Activated CD4-positive, alpha-beta T cell treated with anti-CD3 and anti-CD28 coated beads for 36 hours (primary cell): ENCODE measurements at regions not wholly inside any gene's neighbourhood (a gene's known extent, or its start where the extent isn't known, plus 50 kb on each side); places are given as distances from the start of the nearest gene placed in this dataset.

Source experiments
- ATAC-seq: fragments of 200-7000 bp; cut with Tn5 transposase; one replicate; pipeline ENCODE4 v1.10.0; 2021; ENCODE audit warnings: mild to moderate bottlenecking, moderate library complexity
- CTCF ChIA-PET: fragments of 350-600 bp; sonication (Branson Sonifier 250); formaldehyde crosslinking; loops from one replicate; lab custom pipeline; 2021; ENCODE audit warnings: antibody characterized with exemption; lab: Charles Lee
- POLR2A ChIA-PET: fragments of 350-600 bp; sonication (Branson Sonifier 250); formaldehyde crosslinking; loops from one replicate; lab custom pipeline; 2021; ENCODE audit warnings: antibody characterized with exemption, inconsistent platforms; lab: Charles Lee
- DNase-seq: peaks from one replicate; pipeline ENCODE4 v3.0.0-alpha.2; 2020
- H3K27ac Mint-ChIP-seq: one replicate; pipeline ENCODE4 v1.8.0; 2021; ENCODE audit warnings: mixed read lengths
- H3K27me3 Mint-ChIP-seq: one replicate; pipeline ENCODE4 v1.8.0; 2021; ENCODE audit warnings: mixed read lengths
- H3K36me3 Mint-ChIP-seq: one replicate; pipeline ENCODE4 v1.8.0; 2021; ENCODE audit warnings: low read depth, mixed read lengths
- H3K4me1 Mint-ChIP-seq: one replicate; pipeline ENCODE4 v1.8.0; 2021; ENCODE audit warnings: mixed read lengths
- H3K4me3 Mint-ChIP-seq: one replicate; pipeline ENCODE4 v1.8.0; 2021; ENCODE audit warnings: mild to moderate bottlenecking, moderate library complexity, mixed read lengths
- H3K9me3 Mint-ChIP-seq: one replicate; pipeline ENCODE4 v1.8.0; 2021; ENCODE audit warnings: low read depth, mixed read lengths
- intact Hi-C, 2 experiments: fragments of 100-400 bp; cut with DNase I in 1 of 2; cut with micrococcal nuclease in 1 of 2; formaldehyde crosslinking; loops; one replicate each; pipeline versions ENCODE4 v1.14.2 to v1.15.1; 2022 to 2024; cut with DNase I, micrococcal nuclease

DNA sequence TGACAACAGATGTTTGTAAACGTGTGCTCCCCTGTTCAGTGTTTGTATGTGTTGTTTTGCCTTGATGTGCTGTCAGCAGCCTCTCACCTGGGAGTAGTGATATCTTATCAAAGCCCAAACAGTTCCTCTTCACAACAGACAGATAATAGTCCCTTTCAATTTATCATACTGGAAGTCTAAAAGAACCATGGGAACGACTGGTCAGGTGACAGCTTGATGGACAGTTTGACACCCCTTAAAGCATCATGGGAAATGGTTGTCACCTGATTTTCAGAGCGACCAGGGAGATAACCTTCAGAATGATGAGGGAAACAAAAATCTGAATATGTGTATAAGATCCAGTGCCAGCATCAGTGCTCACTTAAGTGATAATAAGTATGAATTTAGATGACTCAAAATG, 146.3 kb upstream of the SOX2 start:
- CTCF ChIA-PET, result no interaction called here
- Mint-ChIP-seq H3K4me1 (no peaks in the 10 kb centered on the region), H3K27me3 (no peaks in the 10 kb centered on the region), H3K4me3 (no peak overlapping the region), H3K9me3 (peaks cover 2% of the 10 kb centered on the region), H3K27ac (no peak overlapping the region), H3K36me3 (no peaks in the 10 kb centered on the region)
- ATAC-seq (no peak), DNase-seq (no peak)
- POLR2A ChIA-PET, result no interaction called here
- intact Hi-C loops, result no loop called here

DNA sequence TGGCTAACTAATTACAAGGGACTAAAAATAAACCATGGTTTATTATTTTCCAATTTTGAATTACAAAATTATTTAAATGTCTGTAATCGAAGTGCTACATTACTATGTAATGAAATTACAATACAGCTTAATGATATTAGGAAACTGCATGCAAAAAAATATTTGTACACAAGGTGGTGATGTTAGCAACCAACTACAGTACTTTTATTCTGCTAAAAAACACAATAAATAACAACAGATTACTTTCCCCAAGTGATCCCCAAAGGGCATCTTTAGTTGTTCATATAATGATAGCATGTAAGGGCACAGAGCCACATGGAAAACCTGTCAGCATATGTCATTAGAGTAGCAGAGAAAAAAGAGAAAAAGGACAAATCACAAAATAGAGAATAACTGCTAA, 147.5 kb upstream of the SOX2 start:
- intact Hi-C loops, result no loop called here
- Mint-ChIP-seq H3K36me3 (no peaks in the 10 kb centered on the region), H3K9me3 (no peaks in the 10 kb centered on the region), H3K27ac (no peak overlapping the region), H3K4me1 (no peaks in the 10 kb centered on the region), H3K4me3 (no peak overlapping the region), H3K27me3 (no peaks in the 10 kb centered on the region)
- CTCF ChIA-PET, result interaction anchor here (0.6 kb wide), 1 partner anchor 1634 kb away, joined by 3 read pairs; no protein-coding TSS in a partner anchor
- ATAC-seq (no peak), DNase-seq (no peak)
- POLR2A ChIA-PET, result interaction anchor here (0.6 kb wide), 1 partner anchor 1105 kb away, joined by 3 read pairs; no protein-coding TSS in a partner anchor

- POLR2A ChIA-PET, result no interaction called here
- H3K36me3 Mint-ChIP-seq, result no peaks in the 10 kb centered on the region
- intact Hi-C loops, result no loop called here
Observed at GRCh38 chr3:181561139-181562031, 150.3 kb upstream of the SOX2 start.

GRCh38 chr3:181558870-181559269, 152.9 kb upstream of the SOX2 start:
- no peaks in the 10 kb centered on the region for H3K4me1 Mint-ChIP-seq
- no peak for ATAC-seq
- no peaks in the 10 kb centered on the region for H3K9me3 Mint-ChIP-seq
- ChIA-PET CTCF (no interaction called here), POLR2A (no interaction called here)
- no peaks in the 10 kb centered on the region for H3K36me3 Mint-ChIP-seq
- no peak overlapping the region for H3K4me3 Mint-ChIP-seq
- H3K27me3 Mint-ChIP-seq, result no peaks in the 10 kb centered on the region
- H3K27ac Mint-ChIP-seq, result no peak overlapping the region
- intact Hi-C loops, result no loop called here
- DNase-seq, result no peak

More at GRCh38 chr3:181561139-181562031, 150.3 kb upstream of the SOX2 start:
- CTCF ChIA-PET, result no interaction called here
- DNase-seq (no peak), ATAC-seq (no peak)
- Mint-ChIP-seq H3K4me3 (no peak overlapping the region), H3K27me3 (no peaks in the 10 kb centered on the region), H3K27ac (no peak overlapping the region), H3K4me1 (no peaks in the 10 kb centered on the region), H3K9me3 (no peaks in the 10 kb centered on the region)

DNA sequence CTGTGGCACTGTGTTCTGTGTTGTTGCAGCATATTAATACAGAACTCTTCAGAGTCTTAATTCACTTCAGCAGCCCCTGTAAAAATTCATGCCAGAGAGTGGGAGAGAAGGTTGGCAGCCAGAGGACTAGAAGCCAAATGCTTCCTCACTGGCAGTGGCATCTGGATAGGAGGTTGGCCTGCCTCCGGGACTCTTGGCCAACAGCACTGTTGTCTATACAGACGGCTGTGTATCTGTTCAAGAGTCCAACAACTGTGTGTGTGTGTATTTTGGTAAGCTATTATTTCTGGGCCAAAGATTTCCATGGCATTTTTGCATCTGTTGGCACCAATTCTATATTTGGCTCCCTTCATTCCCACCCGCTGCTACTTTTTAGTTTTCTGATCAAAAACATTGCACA, 156.0 kb upstream of the SOX2 start:
- intact Hi-C loops, result no loop called here
- H3K4me1 Mint-ChIP-seq, result no peaks in the 10 kb centered on the region
- CTCF ChIA-PET, result no interaction called here
- H3K4me3 Mint-ChIP-seq, result no peak overlapping the region
- no peaks in the 10 kb centered on the region for H3K27me3 Mint-ChIP-seq
- no peak for ATAC-seq
- no peaks in the 10 kb centered on the region for H3K36me3 Mint-ChIP-seq
- POLR2A ChIA-PET, result no interaction called here
- H3K9me3 Mint-ChIP-seq, result no peaks in the 10 kb centered on the region
- DNase-seq, result no peak
- H3K27ac Mint-ChIP-seq, result no peak overlapping the region

DNA sequence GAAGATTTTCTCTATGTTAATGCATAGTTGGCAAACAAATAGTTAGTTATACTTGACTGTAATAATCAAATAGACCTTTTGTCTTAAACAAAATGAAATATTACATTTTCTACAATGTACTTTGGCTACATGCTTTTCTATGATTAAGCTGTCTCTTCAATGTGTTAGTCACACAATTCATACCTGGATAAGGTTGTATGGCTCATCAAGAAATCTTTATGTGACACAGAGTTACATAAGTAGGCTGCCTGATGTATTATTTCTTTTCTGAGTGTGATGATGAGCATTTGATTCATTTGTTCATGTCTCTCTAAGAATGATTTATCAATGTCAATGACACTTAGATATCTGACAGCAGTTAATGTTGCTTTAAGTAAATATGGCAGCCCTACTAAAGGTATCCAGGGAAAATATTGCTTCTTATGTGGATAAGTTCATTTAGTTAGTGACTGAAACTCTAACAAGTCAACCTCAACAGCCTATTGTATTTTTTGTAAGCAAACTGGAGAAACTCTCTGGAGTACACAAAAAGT, 157.4 kb upstream of the SOX2 start:
- H3K36me3 Mint-ChIP-seq, result no peaks in the 10 kb centered on the region
- intact Hi-C loops, result no loop called here
- no peaks in the 10 kb centered on the region for H3K27me3 Mint-ChIP-seq
- no peaks in the 10 kb centered on the region for H3K9me3 Mint-ChIP-seq
- ATAC-seq, result no peak
- no peaks in the 10 kb centered on the region for H3K4me1 Mint-ChIP-seq
- ChIA-PET POLR2A (no interaction called here), CTCF (no interaction called here)
- DNase-seq, result no peak
- no peak overlapping the region for H3K27ac Mint-ChIP-seq
- H3K4me3 Mint-ChIP-seq, result no peak overlapping the region

DNA sequence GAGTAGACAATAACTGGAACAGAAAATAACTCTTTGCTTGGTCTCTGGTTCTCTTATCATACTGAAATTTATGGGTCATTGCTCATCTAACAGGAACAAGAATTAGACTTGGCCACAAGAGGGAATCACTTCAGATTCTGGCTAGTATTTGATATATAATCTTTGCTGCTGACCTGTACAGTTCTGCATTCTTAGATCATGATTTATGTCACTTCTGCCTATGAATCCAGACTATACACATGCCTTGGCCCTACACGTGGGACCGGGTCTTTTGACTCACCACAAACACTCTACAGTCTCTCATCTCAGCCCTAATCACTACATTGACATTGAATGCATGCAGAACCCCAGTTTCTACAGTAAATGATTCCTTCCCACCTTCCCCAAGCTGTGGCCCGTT, 162.5 kb upstream of the SOX2 start:
- intact Hi-C loops, result no loop called here
- ChIA-PET CTCF (no interaction called here), POLR2A (no interaction called here)
- H3K9me3 Mint-ChIP-seq, result peaks cover 7% of the 10 kb centered on the region
- no peak overlapping the region for H3K27ac Mint-ChIP-seq
- no peak overlapping the region for H3K4me3 Mint-ChIP-seq
- H3K36me3 Mint-ChIP-seq, result no peaks in the 10 kb centered on the region
- H3K4me1 Mint-ChIP-seq, result no peaks in the 10 kb centered on the region
- DNase-seq (no peak), ATAC-seq (no peak)
- no peaks in the 10 kb centered on the region for H3K27me3 Mint-ChIP-seq

GRCh38 chr3:181541414-181541813, 170.3 kb upstream of the SOX2 start:
- ATAC-seq (no peak), DNase-seq (no peak)
- H3K27ac Mint-ChIP-seq, result no peak overlapping the region
- H3K4me3 Mint-ChIP-seq, result no peak overlapping the region
- intact Hi-C loops, result no loop called here
- no peaks in the 10 kb centered on the region for H3K36me3 Mint-ChIP-seq
- H3K9me3 Mint-ChIP-seq, result peaks cover 10% of the 10 kb centered on the region
- H3K4me1 Mint-ChIP-seq, result no peaks in the 10 kb centered on the region
- CTCF ChIA-PET, result no interaction called here
- POLR2A ChIA-PET, result no interaction called here
- no peaks in the 10 kb centered on the region for H3K27me3 Mint-ChIP-seq

DNA sequence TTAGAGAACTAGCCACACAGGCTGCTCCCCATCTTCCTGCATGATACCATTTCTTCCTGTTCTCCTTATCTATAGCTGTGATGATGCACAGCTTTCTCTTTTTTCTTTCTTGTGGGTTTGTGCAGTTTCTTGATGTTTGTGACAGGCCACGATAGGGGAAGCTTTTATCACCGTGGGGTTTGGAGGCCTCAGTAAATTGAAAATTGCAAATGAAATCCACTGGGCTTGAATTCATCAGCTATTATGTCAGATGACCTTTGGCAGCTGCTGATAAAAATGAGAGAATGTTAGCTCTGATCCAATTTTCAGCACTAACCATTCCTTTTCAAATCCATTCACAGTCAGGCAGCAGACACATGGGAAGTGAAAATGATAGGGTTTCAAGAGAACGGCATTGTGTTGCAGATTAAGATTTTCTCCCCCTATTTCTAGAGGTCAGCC, 176.9 kb upstream of the SOX2 start:
- H3K27me3 Mint-ChIP-seq, result no peaks in the 10 kb centered on the region
- intact Hi-C loops, result no loop called here
- H3K27ac Mint-ChIP-seq, result no peak overlapping the region
- DNase-seq, result no peak
- H3K4me1 Mint-ChIP-seq, result no peaks in the 10 kb centered on the region
- ChIA-PET POLR2A (no interaction called here), CTCF (no interaction called here)
- no peak overlapping the region for H3K4me3 Mint-ChIP-seq
- H3K36me3 Mint-ChIP-seq, result no peaks in the 10 kb centered on the region
- peaks cover 9% of the 10 kb centered on the region for H3K9me3 Mint-ChIP-seq
- no peak for ATAC-seq

- Mint-ChIP-seq H3K27me3 (no peaks in the 10 kb centered on the region), H3K9me3 (peaks cover 6% of the 10 kb centered on the region), H3K36me3 (no peaks in the 10 kb centered on the region), H3K4me3 (no peak overlapping the region), H3K27ac (no peak overlapping the region), H3K4me1 (no peaks in the 10 kb centered on the region)
- ChIA-PET CTCF (no interaction called here), POLR2A (no interaction called here)
- intact Hi-C loops, result no loop called here
- no peak for ATAC-seq
- no peak for DNase-seq
Observed at GRCh38 chr3:181533811-181534210, 177.9 kb upstream of the SOX2 start.

DNA sequence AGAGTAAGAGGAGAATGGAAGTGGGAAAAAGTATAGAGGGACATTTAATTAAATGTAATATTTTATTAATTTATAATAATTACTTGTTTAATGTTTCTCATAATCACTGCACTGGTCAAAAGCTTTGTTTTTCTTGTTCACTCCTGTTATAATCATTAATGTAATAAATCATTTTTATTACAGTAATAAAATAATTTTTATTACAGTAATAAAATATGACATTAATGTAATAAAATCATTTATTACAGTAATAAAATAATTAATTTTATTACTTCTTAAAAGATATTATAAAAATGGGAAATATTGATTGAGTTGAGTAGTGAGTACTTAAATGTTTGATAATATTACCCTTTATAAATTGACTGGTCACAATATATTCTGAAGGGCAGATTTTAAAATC, 181.1 kb upstream of the SOX2 start:
- ATAC-seq (no peak), DNase-seq (no peak)
- no peak overlapping the region for H3K4me3 Mint-ChIP-seq
- no peaks in the 10 kb centered on the region for H3K36me3 Mint-ChIP-seq
- ChIA-PET POLR2A (no interaction called here), CTCF (no interaction called here)
- H3K27ac Mint-ChIP-seq, result no peak overlapping the region
- H3K27me3 Mint-ChIP-seq, result no peaks in the 10 kb centered on the region
- H3K4me1 Mint-ChIP-seq, result no peaks in the 10 kb centered on the region
- peaks cover 16% of the 10 kb centered on the region for H3K9me3 Mint-ChIP-seq
- intact Hi-C loops, result no loop called here

DNA sequence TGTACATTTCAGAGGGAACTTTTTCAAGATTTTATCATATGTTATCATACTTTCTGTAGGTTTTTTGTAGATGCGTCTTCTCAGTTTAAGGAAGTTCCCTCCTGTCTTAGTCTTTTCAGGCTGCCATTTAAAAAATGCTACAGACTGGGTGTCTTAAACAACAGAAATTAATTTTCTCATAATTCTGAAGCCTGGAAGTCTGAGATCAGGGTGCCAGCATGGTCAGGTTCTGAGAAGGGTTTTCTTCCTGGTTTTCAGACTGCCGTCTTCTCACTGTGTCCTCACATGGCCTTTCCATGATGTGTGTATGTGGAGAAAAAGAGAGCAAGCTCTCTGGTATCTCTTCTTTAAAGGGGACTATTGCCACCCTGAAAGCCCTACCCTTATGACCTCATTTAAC, 189.9 kb upstream of the SOX2 start:
- H3K4me3 Mint-ChIP-seq, result no peak overlapping the region
- ATAC-seq (no peak), DNase-seq (no peak)
- no peaks in the 10 kb centered on the region for H3K4me1 Mint-ChIP-seq
- POLR2A ChIA-PET, result no interaction called here
- intact Hi-C loops, result no loop called here
- no peaks in the 10 kb centered on the region for H3K27me3 Mint-ChIP-seq
- CTCF ChIA-PET, result no interaction called here
- H3K36me3 Mint-ChIP-seq, result no peaks in the 10 kb centered on the region
- no peak overlapping the region for H3K27ac Mint-ChIP-seq
- H3K9me3 Mint-ChIP-seq, result peaks cover 21% of the 10 kb centered on the region
